WTC11 (cell line): ENCODE measurements at regions not wholly inside any gene's neighbourhood (a gene's known extent, or its start where the extent isn't known, plus 50 kb on each side); places are given as distances from the start of the nearest gene placed in this dataset.

Experiments used
- ATAC-seq: fragments of 200-7000 bp; cut with Tn5 transposase; 2 replicates; pipeline ENCODE4 v1.10.0; 2021; ENCODE audit warnings: mild to moderate bottlenecking, moderate library complexity
- CTCF ChIA-PET: fragments of 300-600 bp; sonication (Branson Sonifier 250); formaldehyde crosslinking; loops from one replicate; lab custom pipeline; 2021; ENCODE audit warnings: antibody characterized with exemption; lab: Charles Lee
- POLR2A ChIA-PET: fragments of 350-600 bp; sonication (Branson Sonifier 250); formaldehyde crosslinking; loops from one replicate; lab custom pipeline; 2021; ENCODE audit warnings: antibody characterized with exemption; lab: Charles Lee
- DNase-seq: peaks from one replicate; pipeline ENCODE4 v3.0.0; 2021; ENCODE audit warnings: low spot score
- H3K27ac Mint-ChIP-seq: 2 replicates; pipeline ENCODE4 v1.8.0; 2021; ENCODE audit warnings: mixed read lengths
- H3K27me3 Mint-ChIP-seq: 2 replicates; pipeline ENCODE4 v1.8.0; 2021; ENCODE audit warnings: low read depth, mild to moderate bottlenecking, moderate library complexity, mixed read lengths
- H3K36me3 Mint-ChIP-seq: 2 replicates; pipeline ENCODE4 v1.8.0; 2021; ENCODE audit warnings: mixed read lengths
- H3K4me1 Mint-ChIP-seq: 2 replicates; pipeline ENCODE4 v1.8.0; 2022; ENCODE audit warnings: mixed read lengths
- H3K4me3 Mint-ChIP-seq: 2 replicates; pipeline ENCODE4 v1.8.0; 2021; ENCODE audit warnings: mild to moderate bottlenecking, moderate library complexity, mixed read lengths
- H3K9me3 Mint-ChIP-seq: 2 replicates; pipeline ENCODE4 v1.8.0; 2021; ENCODE audit warnings: mixed read lengths
- CDX4 ChIP-seq: fragments of 250-450 bp; sonication (Bioruptor Pico); IDR thresholded peaks from 2 replicates; pipeline ENCODE4 v1.9.0; 2021; ENCODE audit warnings: moderate library complexity, mild to moderate bottlenecking, inconsistent platforms, borderline replicate concordance
- ELF4 ChIP-seq: sonication (generic); formaldehyde crosslinking; IDR thresholded peaks from 2 replicates; pipeline ENCODE4 v1.8.1; 2022; ENCODE audit warnings: low read depth, mild to moderate bottlenecking, moderate library complexity, missing genetic modification reagents
- FOXK1 ChIP-seq: sonication (generic); formaldehyde crosslinking; IDR thresholded peaks from 2 replicates; pipeline ENCODE4 v1.8.0; 2022; ENCODE audit warnings: mild to moderate bottlenecking, moderate library complexity, missing genetic modification reagents
- GABPB1 ChIP-seq: sonication (generic); formaldehyde crosslinking; IDR thresholded peaks from 2 replicates; pipeline ENCODE4 v1.8.1; 2023; ENCODE audit warnings: mild to moderate bottlenecking, missing genetic modification reagents
- GRHL2 ChIP-seq: fragments of 250-450 bp; sonication (Bioruptor Pico); IDR thresholded peaks from 2 replicates; pipeline ENCODE4 v1.8.0; 2022; ENCODE audit warnings: mild to moderate bottlenecking, moderate library complexity; ENCODE audit not compliant: insufficient replicate concordance, severe bottlenecking
- GTF2I ChIP-seq: fragments of 250-450 bp; sonication (Bioruptor Pico); conservative IDR thresholded peaks from 2 replicates; pipeline ENCODE4 v1.4.0; 2021; ENCODE audit warnings: mild to moderate bottlenecking
- HMGA2 ChIP-seq: fragments of 250-450 bp; sonication (Bioruptor Pico); IDR thresholded peaks from 2 replicates; pipeline ENCODE4 v1.4.0; 2021; ENCODE audit warnings: mild to moderate bottlenecking, moderate library complexity
- JAZF1 ChIP-seq: fragments of 250-450 bp; sonication (Bioruptor Pico); IDR thresholded peaks from 2 replicates; pipeline ENCODE4 v1.9.0; 2021; ENCODE audit warnings: moderate library complexity, mild to moderate bottlenecking, inconsistent platforms
- MLX ChIP-seq: sonication (generic); formaldehyde crosslinking; IDR thresholded peaks from 2 replicates; pipeline ENCODE4 v1.8.1; 2023; ENCODE audit warnings: mild to moderate bottlenecking, missing genetic modification reagents, moderate library complexity
- NFATC4 ChIP-seq: fragments of 250-450 bp; sonication (Bioruptor Pico); IDR thresholded peaks from 2 replicates; pipeline ENCODE4 v1.9.0; 2021; ENCODE audit warnings: mild to moderate bottlenecking
- OVOL2 ChIP-seq: fragments of 250-450 bp; sonication (Bioruptor Pico); IDR thresholded peaks from 2 replicates; pipeline ENCODE4 v1.9.0; 2021; ENCODE audit warnings: mild to moderate bottlenecking, borderline replicate concordance
- SMAD4 ChIP-seq: sonication (generic); formaldehyde crosslinking; IDR thresholded peaks from 2 replicates; pipeline ENCODE4 v1.8.0; 2022; ENCODE audit warnings: mild to moderate bottlenecking, missing genetic modification reagents
- TCF7 ChIP-seq: sonication (generic); formaldehyde crosslinking; IDR thresholded peaks from 2 replicates; pipeline ENCODE4 v1.8.0; 2022; ENCODE audit warnings: mild to moderate bottlenecking, low read depth, missing genetic modification reagents, moderate library complexity
- USF1 ChIP-seq: sonication (generic); formaldehyde crosslinking; IDR thresholded peaks from 2 replicates; pipeline ENCODE4 v1.8.0; 2022; ENCODE audit warnings: mild to moderate bottlenecking, missing genetic modification reagents
- ZNF138 ChIP-seq: sonication (generic); formaldehyde crosslinking; conservative IDR thresholded peaks from 2 replicates; pipeline ENCODE4 v1.8.1; 2022; ENCODE audit warnings: mild to moderate bottlenecking, moderate library complexity, missing genetic modification reagents
- ZNF232 ChIP-seq: sonication (generic); formaldehyde crosslinking; IDR thresholded peaks from 2 replicates; pipeline ENCODE4 v1.8.0; 2022; ENCODE audit warnings: mild to moderate bottlenecking, missing genetic modification reagents
- TF ChIP-seq, protein P1 (sequence below): sonication (generic); formaldehyde crosslinking; IDR thresholded peaks from 2 replicates; pipeline ENCODE4 v1.8.1; 2022; ENCODE audit warnings: low read depth, mild to moderate bottlenecking, moderate library complexity, missing genetic modification reagents, borderline replicate concordance
- TF ChIP-seq, protein P2 (sequence below): sonication (generic); formaldehyde crosslinking; IDR thresholded peaks from 2 replicates; pipeline ENCODE4 v1.8.0; 2022; ENCODE audit warnings: missing genetic modification reagents
- TF ChIP-seq, protein P3 (sequence below): sonication (generic); formaldehyde crosslinking; IDR thresholded peaks from 2 replicates; pipeline ENCODE4 v1.8.1; 2023; ENCODE audit warnings: mild to moderate bottlenecking, missing genetic modification reagents
- TF ChIP-seq, protein P4 (sequence below): fragments of 250-450 bp; sonication (Bioruptor Pico); IDR thresholded peaks from 2 replicates; pipeline ENCODE4 v1.9.0; 2021; ENCODE audit warnings: mild to moderate bottlenecking

DNA sequence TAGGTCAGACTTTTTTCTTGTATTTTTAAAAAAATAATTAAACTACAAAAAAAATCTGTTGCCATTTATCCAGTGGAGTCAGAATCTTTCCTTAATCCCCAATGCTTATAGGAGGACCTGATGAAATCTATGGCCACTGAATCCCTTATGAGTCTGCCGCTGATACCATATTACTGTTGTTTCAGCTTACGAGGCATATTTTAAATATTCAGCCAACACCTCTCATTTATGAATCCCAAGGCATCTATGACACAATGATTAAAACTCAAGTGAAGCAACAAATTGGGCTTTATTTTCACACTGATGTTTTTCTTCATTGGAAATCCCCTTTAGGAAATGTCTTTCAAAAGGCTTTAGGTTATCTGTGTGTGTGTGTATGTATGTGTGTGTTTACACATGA is 137.8 kb upstream of the PUDP start:
- no peaks in the 10 kb centered on the region for H3K36me3 Mint-ChIP-seq
- ATAC-seq, result no peak
- H3K4me3 Mint-ChIP-seq, result no peak overlapping the region
- peaks cover 5% of the 10 kb centered on the region; the same call in 1 of the 2 replicates for H3K4me1 Mint-ChIP-seq
- TF ChIP-seq CDX4 (CRISPR knock-in tag), result no peak
- TF ChIP-seq OVOL2 (CRISPR knock-in tag), result no peak
- no peak for TF ChIP-seq NFATC4
- TF ChIP-seq, protein P1, sequence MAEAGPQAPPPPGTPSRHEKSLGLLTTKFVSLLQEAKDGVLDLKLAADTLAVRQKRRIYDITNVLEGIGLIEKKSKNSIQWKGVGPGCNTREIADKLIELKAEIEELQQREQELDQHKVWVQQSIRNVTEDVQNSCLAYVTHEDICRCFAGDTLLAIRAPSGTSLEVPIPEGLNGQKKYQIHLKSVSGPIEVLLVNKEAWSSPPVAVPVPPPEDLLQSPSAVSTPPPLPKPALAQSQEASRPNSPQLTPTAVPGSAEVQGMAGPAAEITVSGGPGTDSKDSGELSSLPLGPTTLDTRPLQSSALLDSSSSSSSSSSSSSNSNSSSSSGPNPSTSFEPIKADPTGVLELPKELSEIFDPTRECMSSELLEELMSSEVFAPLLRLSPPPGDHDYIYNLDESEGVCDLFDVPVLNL (CRISPR knock-in tag), result no peak
- TF ChIP-seq GABPB1 (CRISPR knock-in tag), result no peak
- TF ChIP-seq, protein P2, sequence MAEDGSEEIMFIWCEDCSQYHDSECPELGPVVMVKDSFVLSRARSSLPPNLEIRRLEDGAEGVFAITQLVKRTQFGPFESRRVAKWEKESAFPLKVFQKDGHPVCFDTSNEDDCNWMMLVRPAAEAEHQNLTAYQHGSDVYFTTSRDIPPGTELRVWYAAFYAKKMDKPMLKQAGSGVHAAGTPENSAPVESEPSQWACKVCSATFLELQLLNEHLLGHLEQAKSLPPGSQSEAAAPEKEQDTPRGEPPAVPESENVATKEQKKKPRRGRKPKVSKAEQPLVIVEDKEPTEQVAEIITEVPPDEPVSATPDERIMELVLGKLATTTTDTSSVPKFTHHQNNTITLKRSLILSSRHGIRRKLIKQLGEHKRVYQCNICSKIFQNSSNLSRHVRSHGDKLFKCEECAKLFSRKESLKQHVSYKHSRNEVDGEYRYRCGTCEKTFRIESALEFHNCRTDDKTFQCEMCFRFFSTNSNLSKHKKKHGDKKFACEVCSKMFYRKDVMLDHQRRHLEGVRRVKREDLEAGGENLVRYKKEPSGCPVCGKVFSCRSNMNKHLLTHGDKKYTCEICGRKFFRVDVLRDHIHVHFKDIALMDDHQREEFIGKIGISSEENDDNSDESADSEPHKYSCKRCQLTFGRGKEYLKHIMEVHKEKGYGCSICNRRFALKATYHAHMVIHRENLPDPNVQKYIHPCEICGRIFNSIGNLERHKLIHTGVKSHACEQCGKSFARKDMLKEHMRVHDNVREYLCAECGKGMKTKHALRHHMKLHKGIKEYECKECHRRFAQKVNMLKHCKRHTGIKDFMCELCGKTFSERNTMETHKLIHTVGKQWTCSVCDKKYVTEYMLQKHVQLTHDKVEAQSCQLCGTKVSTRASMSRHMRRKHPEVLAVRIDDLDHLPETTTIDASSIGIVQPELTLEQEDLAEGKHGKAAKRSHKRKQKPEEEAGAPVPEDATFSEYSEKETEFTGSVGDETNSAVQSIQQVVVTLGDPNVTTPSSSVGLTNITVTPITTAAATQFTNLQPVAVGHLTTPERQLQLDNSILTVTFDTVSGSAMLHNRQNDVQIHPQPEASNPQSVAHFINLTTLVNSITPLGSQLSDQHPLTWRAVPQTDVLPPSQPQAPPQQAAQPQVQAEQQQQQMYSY (CRISPR knock-in tag), result no peak
- TF ChIP-seq GRHL2 (CRISPR knock-in tag), result no peak
- no peak for TF ChIP-seq ZNF232
- TF ChIP-seq, protein P3, sequence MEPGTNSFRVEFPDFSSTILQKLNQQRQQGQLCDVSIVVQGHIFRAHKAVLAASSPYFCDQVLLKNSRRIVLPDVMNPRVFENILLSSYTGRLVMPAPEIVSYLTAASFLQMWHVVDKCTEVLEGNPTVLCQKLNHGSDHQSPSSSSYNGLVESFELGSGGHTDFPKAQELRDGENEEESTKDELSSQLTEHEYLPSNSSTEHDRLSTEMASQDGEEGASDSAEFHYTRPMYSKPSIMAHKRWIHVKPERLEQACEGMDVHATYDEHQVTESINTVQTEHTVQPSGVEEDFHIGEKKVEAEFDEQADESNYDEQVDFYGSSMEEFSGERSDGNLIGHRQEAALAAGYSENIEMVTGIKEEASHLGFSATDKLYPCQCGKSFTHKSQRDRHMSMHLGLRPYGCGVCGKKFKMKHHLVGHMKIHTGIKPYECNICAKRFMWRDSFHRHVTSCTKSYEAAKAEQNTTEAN, result no peak
- TF ChIP-seq JAZF1 (CRISPR knock-in tag), result no peak
- no peak for TF ChIP-seq ELF4
- TF ChIP-seq USF1 (CRISPR knock-in tag), result no peak
- TF ChIP-seq SMAD4 (CRISPR knock-in tag), result no peak
- TF ChIP-seq ZNF138, result no peak
- TF ChIP-seq FOXK1 (CRISPR knock-in tag), result no peak
- TF ChIP-seq GTF2I (CRISPR knock-in tag), result no peak
- TF ChIP-seq MLX (CRISPR knock-in tag), result no peak
- no peak for TF ChIP-seq TCF7
- TF ChIP-seq, protein P4, sequence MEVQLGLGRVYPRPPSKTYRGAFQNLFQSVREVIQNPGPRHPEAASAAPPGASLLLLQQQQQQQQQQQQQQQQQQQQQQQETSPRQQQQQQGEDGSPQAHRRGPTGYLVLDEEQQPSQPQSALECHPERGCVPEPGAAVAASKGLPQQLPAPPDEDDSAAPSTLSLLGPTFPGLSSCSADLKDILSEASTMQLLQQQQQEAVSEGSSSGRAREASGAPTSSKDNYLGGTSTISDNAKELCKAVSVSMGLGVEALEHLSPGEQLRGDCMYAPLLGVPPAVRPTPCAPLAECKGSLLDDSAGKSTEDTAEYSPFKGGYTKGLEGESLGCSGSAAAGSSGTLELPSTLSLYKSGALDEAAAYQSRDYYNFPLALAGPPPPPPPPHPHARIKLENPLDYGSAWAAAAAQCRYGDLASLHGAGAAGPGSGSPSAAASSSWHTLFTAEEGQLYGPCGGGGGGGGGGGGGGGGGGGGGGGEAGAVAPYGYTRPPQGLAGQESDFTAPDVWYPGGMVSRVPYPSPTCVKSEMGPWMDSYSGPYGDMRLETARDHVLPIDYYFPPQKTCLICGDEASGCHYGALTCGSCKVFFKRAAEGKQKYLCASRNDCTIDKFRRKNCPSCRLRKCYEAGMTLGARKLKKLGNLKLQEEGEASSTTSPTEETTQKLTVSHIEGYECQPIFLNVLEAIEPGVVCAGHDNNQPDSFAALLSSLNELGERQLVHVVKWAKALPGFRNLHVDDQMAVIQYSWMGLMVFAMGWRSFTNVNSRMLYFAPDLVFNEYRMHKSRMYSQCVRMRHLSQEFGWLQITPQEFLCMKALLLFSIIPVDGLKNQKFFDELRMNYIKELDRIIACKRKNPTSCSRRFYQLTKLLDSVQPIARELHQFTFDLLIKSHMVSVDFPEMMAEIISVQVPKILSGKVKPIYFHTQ (CRISPR knock-in tag), result no peak
- no peak for TF ChIP-seq HMGA2 (CRISPR knock-in tag)
- no peaks in the 10 kb centered on the region for H3K9me3 Mint-ChIP-seq
- ChIA-PET CTCF (no interaction called here), POLR2A (no interaction called here)
- no peak overlapping the region for H3K27ac Mint-ChIP-seq
- no peaks in the 10 kb centered on the region for H3K27me3 Mint-ChIP-seq
- DNase-seq, result no peak
